Fibroblast of skin of left biceps (primary cell): ENCODE measurements at regions not wholly inside any gene's neighbourhood (a gene's known extent, or its start where the extent isn't known, plus 50 kb on each side); places are given as distances from the start of the nearest gene placed in this dataset.
"Not testable (repeated sequence)": the region's sequence is repeated elsewhere in the genome, so short reads cannot be mapped to it uniquely, and the experiment has no call there.

Source experiments
- DNase-seq, 2 experiments: peaks; one replicate each; pipeline ENCODE4 v3.0.0-alpha.2; 2013; ENCODE audit warnings: low read depth in 2 of 2

GRCh38 chr7:26958834-26959233 lies 94.4 kb upstream of the SKAP2 start:
- DNase-seq = peak in 1 of 2 experiments; percentile 0

DNA sequence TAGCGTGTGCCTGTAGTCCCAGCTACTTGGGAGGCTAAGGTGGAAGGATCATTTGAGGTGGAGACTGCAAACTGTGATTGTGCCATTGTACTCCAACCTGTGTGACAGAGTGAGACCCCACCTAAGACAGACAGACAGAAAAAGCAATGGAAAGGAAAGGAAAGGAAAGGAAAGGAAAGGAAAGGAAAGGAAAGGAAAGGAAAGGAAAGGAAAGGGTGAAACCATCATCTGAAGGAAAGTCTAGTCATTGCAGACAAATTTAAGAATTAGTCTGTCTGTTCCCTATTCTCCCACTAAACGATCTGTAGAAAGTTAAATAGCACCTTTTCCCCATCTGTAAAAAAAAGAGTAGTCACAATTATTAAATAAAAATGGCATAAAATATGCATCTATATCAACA lies 91.1 kb upstream of the SKAP2 start:
- DNase-seq = no peak

GRCh38 chr7:26954951-26955350 lies 90.6 kb upstream of the SKAP2 start:
- DNase-seq = no peak

DNA sequence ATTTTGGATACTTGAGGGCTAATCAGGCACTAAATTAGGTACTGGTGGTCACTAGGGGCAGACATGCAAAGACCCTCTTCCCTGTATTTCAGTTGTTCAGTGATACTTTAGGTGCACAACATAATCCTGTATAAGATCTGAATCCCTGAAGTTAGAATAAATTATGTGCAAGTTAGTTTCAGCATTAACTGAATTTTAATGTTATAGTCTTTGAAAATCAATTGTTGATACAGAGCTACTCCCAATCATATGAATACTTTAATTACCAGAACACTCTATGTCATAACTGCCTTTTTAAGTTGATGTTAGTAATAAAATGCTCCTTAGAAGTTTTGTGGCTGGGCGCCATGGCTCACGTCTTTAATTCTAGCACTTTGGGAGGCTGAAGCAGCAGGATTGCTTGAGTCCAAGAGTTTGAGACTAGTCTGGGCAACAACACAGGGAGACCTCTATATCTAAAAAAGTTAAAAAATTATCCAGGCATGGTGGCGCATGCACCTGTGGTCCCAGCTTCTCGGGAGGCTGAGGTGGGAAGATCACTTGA lies 87.1 kb upstream of the SKAP2 start:
- no peak for DNase-seq

DNA sequence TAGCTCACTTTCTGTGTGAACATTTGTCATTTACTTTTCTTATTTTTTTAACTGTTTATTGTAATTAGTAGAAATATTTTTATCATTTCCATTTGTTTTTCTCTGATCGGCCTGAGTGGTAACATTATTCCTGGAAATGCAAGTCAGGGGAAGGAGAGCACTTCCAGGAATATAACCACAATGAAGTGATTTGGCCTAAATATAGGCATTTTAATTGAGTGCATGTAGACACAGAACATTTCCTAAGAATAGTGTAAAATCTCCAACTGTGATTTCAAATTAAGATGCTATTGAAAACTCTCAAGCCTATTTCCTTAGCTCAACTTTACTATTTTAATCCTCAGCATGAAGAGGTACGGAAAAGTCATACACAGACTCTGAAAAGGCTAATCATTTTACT lies 86.5 kb upstream of the SKAP2 start:
- no peak for DNase-seq

- no peak for DNase-seq
These were observed 84.9 kb upstream of the SKAP2 start for GRCh38 chr7:26949319-26949718.

- no peak for DNase-seq
These were observed 84.3 kb upstream of the SKAP2 start for GRCh38 chr7:26948617-26949118.

GRCh38 chr7:26944501-26945358 lies 80.3 kb upstream of the SKAP2 start:
- DNase-seq = no peak

DNA sequence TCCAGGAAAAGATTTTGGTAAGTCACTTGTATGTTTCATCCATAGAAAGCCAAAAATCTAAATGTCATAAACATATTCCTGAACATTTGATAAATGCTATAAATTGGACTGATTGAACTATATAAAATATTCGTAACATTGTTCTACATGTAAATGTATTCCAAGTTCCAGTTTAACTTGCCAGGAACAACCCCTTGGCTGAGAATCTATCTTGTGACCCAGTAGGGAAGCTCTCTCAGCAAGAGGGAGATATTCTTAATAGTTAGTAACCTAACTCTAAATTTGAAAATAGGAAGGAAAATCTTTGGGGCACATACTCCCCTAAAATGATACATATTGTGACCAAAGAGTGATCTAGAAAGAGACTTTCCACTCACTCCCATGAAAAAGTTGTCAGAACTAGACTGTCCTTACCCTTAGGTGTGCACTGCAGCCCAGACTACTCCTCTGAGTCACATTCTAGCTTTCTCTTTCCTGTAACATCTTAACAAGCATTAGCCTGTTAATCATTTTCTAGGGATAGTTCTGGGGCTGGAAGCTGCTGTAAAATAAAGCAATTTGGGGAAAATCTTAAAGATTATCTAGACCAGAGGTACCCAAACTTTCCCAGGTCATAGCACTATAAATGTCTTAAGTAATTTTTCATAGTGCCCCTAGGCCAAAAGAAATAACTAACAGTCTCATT lies 73.7 kb upstream of the SKAP2 start:
- no peak for DNase-seq

DNA sequence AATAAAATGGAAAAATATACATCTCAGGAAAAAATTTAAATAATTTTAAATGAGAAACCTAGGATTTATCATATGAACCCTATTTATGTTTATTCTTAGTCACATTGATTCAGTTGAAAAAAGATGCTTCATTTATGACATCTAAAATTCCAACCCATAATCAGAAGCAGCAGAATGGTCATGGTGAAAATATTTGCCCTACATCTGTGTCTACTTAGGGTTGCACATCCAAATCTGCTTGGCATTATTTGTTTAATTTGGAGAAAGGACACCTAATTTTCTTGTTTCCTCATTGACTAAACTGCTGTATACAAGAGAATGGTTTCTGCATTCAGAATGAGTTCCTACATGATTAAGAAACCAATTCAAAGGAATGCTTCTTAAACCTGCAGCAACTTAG lies 72.9 kb upstream of the SKAP2 start:
- no peak for DNase-seq

DNA sequence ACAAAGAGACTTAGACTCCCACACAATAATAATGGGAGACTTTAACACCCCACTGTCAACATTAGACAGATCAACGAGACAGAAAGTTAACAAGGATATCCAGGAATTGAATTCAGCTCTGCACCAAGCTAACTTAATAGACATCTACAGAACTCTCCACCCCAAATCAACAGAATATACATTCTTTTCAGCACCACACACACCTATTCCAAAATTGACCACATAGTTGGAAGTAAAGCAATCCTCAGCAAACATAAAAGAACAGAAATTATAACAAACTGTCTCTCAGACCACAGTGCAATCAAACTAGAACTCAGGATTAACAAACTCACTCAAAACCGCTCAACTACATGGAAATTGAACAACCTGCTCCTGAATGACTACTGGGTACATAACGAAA lies 68.2 kb upstream of the SKAP2 start:
- DNase-seq = not testable (repeated sequence)

DNA sequence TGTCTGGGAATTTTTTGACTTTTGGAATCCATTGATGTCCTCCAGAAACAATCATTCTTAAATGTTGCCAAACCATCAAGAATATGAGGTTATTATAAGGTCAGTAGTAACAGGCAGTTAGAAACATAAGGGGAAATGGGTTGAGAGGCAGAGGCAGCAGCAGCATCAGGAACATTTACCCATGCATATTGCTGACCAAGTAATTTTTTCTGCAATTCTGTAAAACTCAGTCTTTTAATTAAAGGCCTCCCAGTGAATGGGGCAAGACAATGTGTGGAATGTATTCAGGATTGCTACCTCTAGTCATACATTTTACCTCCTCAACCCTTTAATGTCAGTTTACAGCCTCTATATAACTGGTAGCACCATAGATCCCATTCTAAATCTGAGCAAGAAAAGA lies 66.5 kb upstream of the SKAP2 start:
- no peak for DNase-seq

GRCh38 chr7:26930201-26930600 lies 65.8 kb upstream of the SKAP2 start:
- DNase-seq = no peak

DNA sequence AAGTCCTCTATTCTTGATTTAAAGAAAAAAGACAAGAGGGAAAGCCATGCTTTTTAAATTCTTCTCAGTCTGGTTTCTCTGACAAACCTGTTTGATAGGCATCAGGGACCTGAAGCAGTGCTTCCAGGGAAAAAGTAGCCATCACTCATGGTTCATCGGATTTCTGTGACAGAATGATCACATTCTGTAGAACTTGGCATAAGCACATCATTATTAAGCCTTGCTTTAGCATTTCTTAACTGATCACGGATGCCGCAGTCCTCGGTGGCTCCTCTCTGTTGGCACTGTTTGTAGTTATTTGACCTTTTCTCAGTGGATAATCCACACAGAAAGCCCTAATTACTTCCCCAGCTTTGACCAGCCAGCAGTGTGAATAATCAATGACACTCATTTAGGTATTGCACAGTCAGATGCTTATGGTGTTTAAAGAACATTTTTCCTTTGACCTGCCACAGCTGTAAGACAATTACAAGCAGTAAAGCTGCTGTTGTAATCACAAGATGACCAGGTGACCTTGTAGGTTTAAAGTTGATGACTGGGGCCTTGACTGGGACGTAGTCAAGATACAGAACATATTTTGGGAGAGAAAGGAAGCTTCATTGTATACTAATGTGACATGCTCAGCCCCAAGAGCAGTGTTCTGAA lies 64.4 kb upstream of the SKAP2 start:
- no peak for DNase-seq

DNA sequence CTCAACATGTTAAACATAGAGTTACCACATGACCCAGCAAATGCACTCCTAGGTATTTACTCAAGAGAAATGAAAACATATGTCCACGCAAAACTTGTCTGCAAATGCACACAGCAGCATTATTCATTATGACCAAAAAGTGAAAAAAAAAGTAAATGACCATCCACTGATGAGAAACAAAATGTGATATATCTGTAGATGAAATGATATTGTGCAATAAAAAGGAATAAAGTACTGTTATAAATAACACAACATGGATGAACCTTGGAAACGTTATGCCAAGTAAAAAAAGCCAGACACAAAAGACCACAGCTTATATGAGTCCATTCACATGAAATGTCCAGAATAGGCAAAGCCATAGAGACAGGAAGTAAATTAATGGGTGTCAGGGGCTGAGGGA lies 61.4 kb upstream of the SKAP2 start:
- no peak for DNase-seq

DNA sequence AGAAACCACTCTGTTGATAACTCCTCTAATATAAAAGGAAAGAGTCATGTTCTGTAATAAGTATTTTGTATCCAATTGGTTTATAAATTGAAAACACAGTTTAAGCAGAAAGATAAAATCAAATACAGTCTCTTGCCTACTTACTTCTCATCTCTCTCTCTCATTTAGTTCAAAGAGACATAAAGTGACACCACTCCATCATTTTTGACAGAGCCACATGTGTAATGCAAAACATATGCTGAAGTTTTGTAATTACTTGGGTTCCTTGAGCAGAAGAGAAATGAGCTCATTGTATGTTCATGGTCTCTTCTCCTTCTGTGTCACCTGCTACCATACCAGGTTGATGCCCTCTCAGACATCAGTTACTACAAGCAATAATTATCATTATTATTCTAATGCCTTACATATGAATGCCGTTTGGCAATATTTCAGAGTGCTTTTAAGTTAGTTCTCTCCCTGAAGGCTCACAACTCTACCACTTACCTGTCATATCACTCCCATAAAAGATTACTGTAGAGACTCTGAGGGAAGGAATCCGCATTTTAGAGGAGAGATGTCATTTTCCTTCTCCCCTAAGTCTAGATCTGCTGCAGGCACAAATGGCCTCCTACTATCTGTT lies 59.9 kb upstream of the SKAP2 start:
- DNase-seq = no peak

DNA sequence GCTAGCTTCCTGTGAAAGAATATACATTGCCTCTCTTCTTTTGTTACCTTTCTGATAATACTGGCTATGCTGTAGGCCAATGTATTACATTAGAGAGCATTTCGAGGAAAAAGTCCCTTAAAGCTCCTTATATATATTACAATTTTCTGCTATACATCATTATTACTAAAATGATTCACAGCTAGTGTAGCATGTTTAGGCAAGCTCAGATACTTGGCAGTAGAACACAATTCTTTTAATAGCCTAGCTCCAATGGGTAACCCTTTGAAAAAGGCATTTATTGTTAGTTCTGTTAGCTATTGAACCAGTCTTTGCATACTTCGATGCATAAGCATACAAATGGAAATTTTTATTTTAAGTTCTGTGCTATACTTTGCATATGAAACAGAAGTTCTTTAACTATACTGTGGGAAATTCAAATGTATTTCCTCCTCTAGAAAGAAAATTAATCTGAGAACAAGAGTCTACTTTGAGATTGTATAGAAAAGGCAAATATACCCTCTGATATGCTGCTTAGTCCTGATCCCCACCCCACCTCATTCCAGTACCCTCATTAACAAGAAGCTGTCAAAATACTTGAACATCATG lies 55.6 kb upstream of the SKAP2 start:
- no peak for DNase-seq

DNA sequence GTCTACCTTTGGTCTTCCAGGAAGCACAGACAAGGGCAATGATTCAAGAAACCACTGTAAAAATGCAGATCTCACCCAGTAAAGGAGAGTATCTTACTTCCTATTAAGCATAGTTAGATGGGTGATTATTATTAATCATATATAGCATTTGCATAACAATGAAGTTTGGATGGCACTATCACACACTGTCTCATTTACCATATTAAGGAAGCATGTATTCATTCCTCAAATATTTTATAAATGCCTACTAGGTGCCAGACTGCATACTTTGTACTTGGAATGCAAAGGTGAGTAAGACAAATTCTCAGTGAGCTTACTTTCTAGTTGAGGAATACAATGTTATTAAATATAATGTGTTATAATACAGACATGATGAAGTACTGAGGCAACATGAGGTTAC lies 53.9 kb upstream of the SKAP2 start:
- no peak for DNase-seq

DNA sequence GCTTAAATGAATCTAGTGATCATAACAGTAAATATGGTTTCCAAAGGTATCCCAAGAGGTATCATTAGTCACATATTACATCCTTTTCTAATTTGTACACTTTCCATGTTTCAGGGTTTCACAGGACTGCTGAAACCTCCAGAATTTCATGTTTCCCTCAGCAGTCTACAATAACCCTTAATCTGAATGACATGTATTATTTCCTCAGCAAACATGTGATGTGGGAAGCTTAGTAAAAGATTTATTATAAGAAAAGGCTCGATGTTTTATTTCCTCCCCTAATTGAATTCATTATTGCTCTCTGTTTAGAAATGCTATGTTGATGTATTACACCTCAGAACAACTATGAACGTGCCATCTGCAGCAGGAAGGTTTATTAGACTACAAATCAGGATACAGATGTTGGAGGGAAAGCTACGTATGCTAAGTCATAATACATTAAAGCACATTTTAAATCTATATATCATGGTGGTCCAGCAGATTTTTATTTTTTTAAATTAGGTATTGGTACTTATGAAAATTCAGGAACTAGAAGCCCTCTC lies 52.5 kb upstream of the SKAP2 start:
- DNase-seq = no peak

DNA sequence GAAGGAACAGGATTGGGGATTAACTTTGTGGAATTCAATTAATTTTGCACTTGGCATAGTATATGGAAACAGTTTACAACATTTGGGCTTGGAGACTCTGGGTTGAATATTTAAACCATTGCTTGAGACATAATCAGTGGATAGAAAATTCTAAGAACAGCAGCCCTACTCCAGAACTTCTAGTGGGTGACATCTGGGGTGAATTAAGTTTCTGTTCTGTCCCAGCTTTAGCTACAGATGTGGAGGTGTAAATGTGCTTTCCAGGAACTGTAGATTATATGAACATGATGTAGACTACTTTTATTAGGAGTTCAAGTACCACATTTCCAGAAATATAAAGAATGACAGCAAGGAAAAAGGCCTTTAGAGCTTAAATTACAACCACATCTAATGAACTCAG lies 51.9 kb upstream of the SKAP2 start:
- DNase-seq = no peak
